ENCODE measurements at regions not wholly inside any gene's neighbourhood (a gene's known extent, or its start where the extent isn't known, plus 50 kb on each side); places are given as distances from the start of the nearest gene placed in this dataset.
A peak's percentile ranks its signal among the peaks of the same experiment; 100 is the strongest.

- DNase-seq, result no peak
Observed at GRCh38 chrX:45980726-45981125, 564.5 kb downstream of the ZNF674 start.

GRCh38 chrX:45975633-45976032 lies 569.6 kb downstream of the ZNF674 start:
- no peak for DNase-seq

- DNase-seq, result no peak
Observed at GRCh38 chrX:45972636-45973035, 572.6 kb downstream of the ZNF674 start.

- no peak for DNase-seq
Observed at GRCh38 chrX:45959567-45959966, 585.7 kb downstream of the ZNF674 start.

- DNase-seq, result no peak
Observed at GRCh38 chrX:45956191-45956870, 588.9 kb downstream of the ZNF674 start.

GRCh38 chrX:45955661-45956060 lies 589.6 kb downstream of the ZNF674 start:
- DNase-seq, result no peak

- DNase-seq, result no peak
Observed at GRCh38 chrX:45954026-45954425, 591.2 kb downstream of the ZNF674 start.

GRCh38 chrX:45952030-45952429 lies 593.2 kb downstream of the ZNF674 start:
- no peak for DNase-seq

- no peak for DNase-seq
Observed at GRCh38 chrX:45935408-45935807, 609.8 kb downstream of the ZNF674 start.

GRCh38 chrX:45912316-45912715 lies 632.9 kb downstream of the ZNF674 start:
- DNase-seq, result no peak

- no peak for DNase-seq
Observed at GRCh38 chrX:45907786-45908185, 637.4 kb downstream of the ZNF674 start.

GRCh38 chrX:45903781-45904201 lies 641.4 kb downstream of the ZNF674 start:
- peak; percentile 11 for DNase-seq

GRCh38 chrX:45900766-45901615 lies 644.2 kb downstream of the ZNF674 start:
- no peak for DNase-seq

- no peak for DNase-seq
Observed at GRCh38 chrX:45894864-45895645, 650.2 kb downstream of the ZNF674 start.

GRCh38 chrX:45889471-45889870 lies 655.8 kb downstream of the ZNF674 start:
- DNase-seq, result no peak

- DNase-seq, result no peak
Observed at GRCh38 chrX:45888518-45888917, 656.7 kb downstream of the ZNF674 start.

GRCh38 chrX:45885931-45886330 lies 659.3 kb downstream of the ZNF674 start:
- DNase-seq, result no peak

- no peak for DNase-seq
Observed at GRCh38 chrX:45879512-45879911, 665.7 kb downstream of the ZNF674 start.

GRCh38 chrX:45876206-45876605 lies 669.0 kb downstream of the ZNF674 start:
- DNase-seq, result no peak

GRCh38 chrX:45873781-45874180 lies 671.4 kb downstream of the ZNF674 start:
- peak; percentile 12 for DNase-seq

- no peak for DNase-seq
Observed at GRCh38 chrX:45872480-45872879, 671.8 kb upstream of the DIPK2B start.

- DNase-seq, result no peak
Observed at GRCh38 chrX:45868425-45868824, 667.7 kb upstream of the DIPK2B start.

GRCh38 chrX:45862801-45863200 lies 662.1 kb upstream of the DIPK2B start:
- DNase-seq, result no peak

GRCh38 chrX:45860450-45860849 lies 659.8 kb upstream of the DIPK2B start:
- no peak for DNase-seq
